NT2/D1 (cell line): ENCODE measurements at regions not wholly inside any gene's neighbourhood (a gene's known extent, or its start where the extent isn't known, plus 50 kb on each side); places are given as distances from the start of the nearest gene placed in this dataset.

ENCODE experiments used
- SUZ12 ChIP-seq: IDR thresholded peaks from 2 replicates; pipeline ENCODE4 v1.6.1; 2011; ENCODE audit not compliant: insufficient read length, insufficient read depth; ENCODE audit errors: extremely low read depth
- ZNF274 ChIP-seq: IDR thresholded peaks from 2 replicates; pipeline ENCODE4 v1.6.1; 2011; ENCODE audit warnings: mild to moderate bottlenecking, low read depth, low read length

- TF ChIP-seq ZNF274 (no peak), SUZ12 (no peak)
Observed at GRCh38 chr2:47725808-47726207, 57.1 kb upstream of the MSH6 start.
